DOHH2 (cell line): ENCODE measurements at regions not wholly inside any gene's neighbourhood (a gene's known extent, or its start where the extent isn't known, plus 50 kb on each side); places are given as distances from the start of the nearest gene placed in this dataset.

Source experiments
- H3F3A ChIP-seq: fragments of 200-600 bp; sonication (generic), shearing (Covaris generic); 2 replicates; pipeline ENCODE4 v1.6.0; 2016; ENCODE audit warnings: antibody characterized with exemption, mild to moderate bottlenecking; ENCODE audit not compliant: control insufficient read depth, insufficient read depth
- H3K27ac ChIP-seq: fragments of 200-600 bp; sonication (generic); 2 replicates; pipeline ENCODE4 v1.5.1; 2014; ENCODE audit warnings: low read depth, mild to moderate bottlenecking, low read length, moderate library complexity
- H3K27me3 ChIP-seq: fragments of 200-600 bp; sonication (generic); 2 replicates; pipeline ENCODE4 v1.6.1; 2014; ENCODE audit warnings: mild to moderate bottlenecking, low read length, mixed read lengths; ENCODE audit not compliant: control insufficient read depth
- H3K36me3 ChIP-seq: fragments of 200-600 bp; sonication (generic); 2 replicates; pipeline ENCODE4 v1.6.1; 2014; ENCODE audit warnings: mild to moderate bottlenecking, low read length, moderate library complexity, mixed read lengths; ENCODE audit not compliant: control insufficient read depth
- H3K4me1 ChIP-seq: fragments of 200-600 bp; sonication (generic); 2 replicates; pipeline ENCODE4 v1.6.1; 2014; ENCODE audit warnings: mild to moderate bottlenecking, low read length, mixed read lengths; ENCODE audit not compliant: control insufficient read depth
- H3K4me2 ChIP-seq: fragments of 200-600 bp; sonication (generic); 2 replicates; pipeline ENCODE4 v1.6.0; 2014; ENCODE audit warnings: mild to moderate bottlenecking, low read length, moderate library complexity
- H3K4me3 ChIP-seq: fragments of 200-600 bp; sonication (generic); 2 replicates; pipeline ENCODE4 v1.5.1; 2014; ENCODE audit warnings: mild to moderate bottlenecking, low read length, mixed read lengths
- H3K79me2 ChIP-seq: fragments of 200-600 bp; sonication (generic); 2 replicates; pipeline ENCODE4 v1.6.1; 2014; ENCODE audit warnings: mild to moderate bottlenecking, low read length, mixed read lengths; ENCODE audit not compliant: control insufficient read depth
- H3K9me2 ChIP-seq: fragments of 200-600 bp; sonication (generic); replicated peaks from 2 replicates; pipeline ENCODE4 v1.6.1; 2014; ENCODE audit warnings: mild to moderate bottlenecking, low read length, mixed read lengths; ENCODE audit not compliant: control insufficient read depth
- H3K9me3 ChIP-seq: fragments of 200-600 bp; sonication (generic); 2 replicates; pipeline ENCODE4 v1.6.1; 2014; ENCODE audit warnings: antibody characterized with exemption, low read length, mixed read lengths; ENCODE audit not compliant: control insufficient read depth, insufficient read depth
- H4K20me1 ChIP-seq: fragments of 200-600 bp; sonication (generic); 2 replicates; pipeline ENCODE4 v1.6.0; 2014; ENCODE audit warnings: low read depth, mild to moderate bottlenecking, antibody characterized with exemption, low read length, moderate library complexity; ENCODE audit not compliant: control insufficient read depth, insufficient read depth
- CTCF ChIP-seq: fragments of 200-600 bp; sonication (generic); IDR thresholded peaks from one replicate; pipeline ENCODE4 v1.5.1; 2014; ENCODE audit warnings: antibody characterized with exemption, mild to moderate bottlenecking, low read depth, low read length; ENCODE audit not compliant: poor library complexity, severe bottlenecking
- EZH2phosphoT487 ChIP-seq: fragments of 200-600 bp; sonication (generic); IDR thresholded peaks from 2 replicates; pipeline ENCODE4 v1.6.1; 2017; ENCODE audit warnings: borderline replicate concordance, mild to moderate bottlenecking, antibody characterized with exemption, low read length, moderate library complexity, mixed read lengths

- Histone ChIP-seq H3F3A (no peaks in the 10 kb centered on the region), H3K4me2 (no peak overlapping the region), H3K27me3 (no peaks in the 10 kb centered on the region; the same call in 1 of the 2 replicates), H3K36me3 (no peaks in the 10 kb centered on the region), H4K20me1 (no peaks in the 10 kb centered on the region), H3K27ac (no peak overlapping the region), H3K79me2 (no peaks in the 10 kb centered on the region), H3K9me3 (no peaks in the 10 kb centered on the region), H3K9me2 (no peaks in the 10 kb centered on the region), H3K4me1 (no peaks in the 10 kb centered on the region), H3K4me3 (no peak overlapping the region)
- TF ChIP-seq CTCF (no peak), EZH2phosphoT487 (no peak)
Observed at GRCh38 chr18:2112435-2113045, 458.8 kb downstream of the METTL4 start.

- H4K20me1 ChIP-seq = no peaks in the 10 kb centered on the region
- TF ChIP-seq EZH2phosphoT487 = no peak
- TF ChIP-seq CTCF = no peak
- no peaks in the 10 kb centered on the region for H3K9me3 ChIP-seq
Observed at GRCh38 chr18:2114289-2114688, 457.0 kb downstream of the METTL4 start.

GRCh38 chr18:2114765-2115164, 456.5 kb downstream of the METTL4 start:
- H3K4me2 ChIP-seq = no peak overlapping the region
- no peaks in the 10 kb centered on the region for H3K9me3 ChIP-seq
- H3K27me3 ChIP-seq = no peaks in the 10 kb centered on the region; the same call in 1 of the 2 replicates
- H4K20me1 ChIP-seq = no peaks in the 10 kb centered on the region
- H3K79me2 ChIP-seq = no peaks in the 10 kb centered on the region
- no peaks in the 10 kb centered on the region for H3K4me1 ChIP-seq
- no peaks in the 10 kb centered on the region for H3F3A ChIP-seq
- H3K27ac ChIP-seq = no peak overlapping the region
- TF ChIP-seq EZH2phosphoT487 (no peak), CTCF (no peak)
- H3K9me2 ChIP-seq = no peaks in the 10 kb centered on the region
- H3K4me3 ChIP-seq = no peak overlapping the region
- no peaks in the 10 kb centered on the region for H3K36me3 ChIP-seq

More at GRCh38 chr18:2114289-2114688, 457.0 kb downstream of the METTL4 start:
- no peaks in the 10 kb centered on the region for H3K4me1 ChIP-seq
- no peak overlapping the region for H3K4me3 ChIP-seq
- no peaks in the 10 kb centered on the region for H3K9me2 ChIP-seq
- H3K4me2 ChIP-seq = no peak overlapping the region
- no peak overlapping the region for H3K27ac ChIP-seq
- no peaks in the 10 kb centered on the region; the same call in 1 of the 2 replicates for H3K27me3 ChIP-seq
- no peaks in the 10 kb centered on the region for H3K79me2 ChIP-seq
- H3F3A ChIP-seq = no peaks in the 10 kb centered on the region
- H3K36me3 ChIP-seq = no peaks in the 10 kb centered on the region
